Hepatocyte (in vitro differentiated cells): ENCODE measurements at regions not wholly inside any gene's neighbourhood (a gene's known extent, or its start where the extent isn't known, plus 50 kb on each side); places are given as distances from the start of the nearest gene placed in this dataset.

Experiments used
- DNase-seq: peaks from one replicate; pipeline ENCODE4 v3.0.0-alpha.2; 2016; ENCODE audit warnings: low spot score
- H2AFZ ChIP-seq: fragments of 200-600 bp; sonication (generic); 2 replicates; pipeline ENCODE4 v1.6.0; 2016; ENCODE audit warnings: antibody characterized with exemption, mild to moderate bottlenecking
- H3K27ac ChIP-seq: fragments of 200-600 bp; sonication (generic); 2 replicates; pipeline ENCODE4 v1.5.1; 2016; ENCODE audit warnings: mild to moderate bottlenecking
- H3K27me3 ChIP-seq: fragments of 200-600 bp; sonication (generic); 2 replicates; pipeline ENCODE4 v1.6.1; 2016
- H3K36me3 ChIP-seq: fragments of 200-600 bp; sonication (generic); replicated peaks from 2 replicates; pipeline ENCODE4 v1.5.1; 2016; ENCODE audit warnings: low read depth; ENCODE audit not compliant: insufficient read depth
- H3K4me1 ChIP-seq: fragments of 200-600 bp; sonication (generic); 2 replicates; pipeline ENCODE4 v1.5.1; 2016; ENCODE audit warnings: mild to moderate bottlenecking, moderate library complexity; ENCODE audit not compliant: insufficient read depth
- H3K4me2 ChIP-seq: fragments of 200-600 bp; sonication (generic); 2 replicates; pipeline ENCODE4 v1.6.0; 2016
- H3K4me3 ChIP-seq: fragments of 200-600 bp; sonication (generic); 2 replicates; pipeline ENCODE4 v1.5.1; 2016; ENCODE audit warnings: mild to moderate bottlenecking
- H3K79me2 ChIP-seq: fragments of 200-600 bp; sonication (generic); 2 replicates; pipeline ENCODE4 v1.6.0; 2017; ENCODE audit warnings: mild to moderate bottlenecking
- H3K9me2 ChIP-seq: fragments of 200-600 bp; sonication (generic); replicated peaks from 2 replicates; pipeline ENCODE4 v1.6.0; 2017; ENCODE audit warnings: mild to moderate bottlenecking; ENCODE audit not compliant: insufficient read depth
- H3K9me3 ChIP-seq: fragments of 200-600 bp; sonication (generic); 2 replicates; pipeline ENCODE4 v1.5.1; 2016; ENCODE audit warnings: low read depth, mild to moderate bottlenecking
- H4K20me1 ChIP-seq: fragments of 200-600 bp; sonication (generic); 2 replicates; pipeline ENCODE4 v1.6.0; 2016; ENCODE audit warnings: mild to moderate bottlenecking; ENCODE audit not compliant: insufficient read depth, poor library complexity, severe bottlenecking
- EZH2 ChIP-seq: fragments of 200-600 bp; sonication (generic); IDR thresholded peaks from 2 replicates; pipeline ENCODE4 v1.6.1; 2016; ENCODE audit warnings: antibody characterized with exemption, mild to moderate bottlenecking, borderline replicate concordance
- EZH2phosphoT487 ChIP-seq: fragments of 200-600 bp; sonication (generic); IDR thresholded peaks from one replicate; pipeline ENCODE4 v1.6.1; 2018; ENCODE audit warnings: antibody characterized with exemption, mild to moderate bottlenecking, low read depth, moderate library complexity; ENCODE audit not compliant: unreplicated experiment, severe bottlenecking
- WGBS: methylation state at CpG from one replicate; pipeline ENCODE4 v1.1.6; 2016; ENCODE audit warnings: low lambda C conversion rate; ENCODE audit errors: missing lambda C conversion rate; 5-methylcytosine and 5-hydroxymethylcytosine counted together
- TF ChIP-seq, protein P1 (sequence below): fragments of 200-600 bp; sonication (generic); IDR thresholded peaks from 2 replicates; pipeline ENCODE4 v1.5.1; 2016; ENCODE audit warnings: antibody characterized with exemption, mild to moderate bottlenecking; ENCODE audit not compliant: poor library complexity

DNA sequence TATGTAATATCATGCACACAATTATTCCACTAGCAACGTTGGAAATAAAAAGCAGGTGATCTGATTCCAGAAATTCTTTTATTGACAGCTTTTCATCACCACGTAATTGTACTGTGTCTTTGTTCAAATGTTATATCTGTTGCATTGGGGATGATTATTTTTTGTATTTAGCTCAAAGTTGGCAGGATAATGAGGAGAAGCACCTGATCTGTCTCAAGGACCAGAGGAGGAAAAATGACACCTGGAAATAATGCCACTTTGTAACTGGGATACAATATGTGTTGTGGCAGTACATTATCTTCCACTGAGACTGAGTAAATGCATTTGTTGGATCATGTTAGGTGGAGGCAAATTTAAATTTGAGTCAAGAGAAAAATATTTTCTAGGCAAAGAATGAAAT lies 1298.8 kb upstream of the CDH6 start:
- no peaks in the 10 kb centered on the region for H3K27me3 ChIP-seq
- no peak overlapping the region for H3K4me3 ChIP-seq
- no peaks in the 10 kb centered on the region for H3K79me2 ChIP-seq
- no peak overlapping the region for H3K4me2 ChIP-seq
- TF ChIP-seq, protein P1, sequence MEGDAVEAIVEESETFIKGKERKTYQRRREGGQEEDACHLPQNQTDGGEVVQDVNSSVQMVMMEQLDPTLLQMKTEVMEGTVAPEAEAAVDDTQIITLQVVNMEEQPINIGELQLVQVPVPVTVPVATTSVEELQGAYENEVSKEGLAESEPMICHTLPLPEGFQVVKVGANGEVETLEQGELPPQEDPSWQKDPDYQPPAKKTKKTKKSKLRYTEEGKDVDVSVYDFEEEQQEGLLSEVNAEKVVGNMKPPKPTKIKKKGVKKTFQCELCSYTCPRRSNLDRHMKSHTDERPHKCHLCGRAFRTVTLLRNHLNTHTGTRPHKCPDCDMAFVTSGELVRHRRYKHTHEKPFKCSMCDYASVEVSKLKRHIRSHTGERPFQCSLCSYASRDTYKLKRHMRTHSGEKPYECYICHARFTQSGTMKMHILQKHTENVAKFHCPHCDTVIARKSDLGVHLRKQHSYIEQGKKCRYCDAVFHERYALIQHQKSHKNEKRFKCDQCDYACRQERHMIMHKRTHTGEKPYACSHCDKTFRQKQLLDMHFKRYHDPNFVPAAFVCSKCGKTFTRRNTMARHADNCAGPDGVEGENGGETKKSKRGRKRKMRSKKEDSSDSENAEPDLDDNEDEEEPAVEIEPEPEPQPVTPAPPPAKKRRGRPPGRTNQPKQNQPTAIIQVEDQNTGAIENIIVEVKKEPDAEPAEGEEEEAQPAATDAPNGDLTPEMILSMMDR: no peak
- TF ChIP-seq EZH2phosphoT487: no peak
- TF ChIP-seq EZH2: no peak
- no peak for DNase-seq
- WGBS: 79% methylated on average over 2 of the region's 2 CpGs
- no peaks in the 10 kb centered on the region for H4K20me1 ChIP-seq
- no peaks in the 10 kb centered on the region for H3K36me3 ChIP-seq
- no peaks in the 10 kb centered on the region for H3K4me1 ChIP-seq
- H3K9me2 ChIP-seq: no peaks in the 10 kb centered on the region
- no peak overlapping the region for H3K27ac ChIP-seq
- H3K9me3 ChIP-seq: no peaks in the 10 kb centered on the region
- H2AFZ ChIP-seq: no peak overlapping the region

DNA sequence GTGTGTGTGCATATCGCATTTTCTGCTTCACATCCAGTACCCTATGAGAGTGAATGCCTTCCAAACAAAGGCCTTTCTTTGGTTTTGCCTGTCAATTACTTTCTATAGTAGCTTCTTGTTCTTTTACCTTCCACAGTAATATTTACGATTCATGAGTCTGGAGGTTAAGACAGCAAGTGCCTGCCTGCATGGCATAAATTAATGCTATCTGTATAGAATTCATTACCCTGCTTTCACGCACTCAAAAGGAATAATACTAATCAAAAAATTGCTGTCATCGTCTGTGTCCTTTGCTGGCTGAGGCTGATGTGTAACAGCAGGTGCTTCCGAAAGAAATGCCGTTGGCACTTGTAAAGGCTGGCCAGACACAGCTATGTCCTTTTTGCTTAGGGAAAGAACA lies 1304.4 kb upstream of the CDH6 start:
- Histone ChIP-seq H3K79me2 (no peaks in the 10 kb centered on the region), H3K27ac (no peak overlapping the region), H3K27me3 (no peaks in the 10 kb centered on the region), H3K9me3 (no peaks in the 10 kb centered on the region), H3K36me3 (no peaks in the 10 kb centered on the region), H3K4me1 (no peaks in the 10 kb centered on the region), H3K4me3 (no peak overlapping the region), H3K4me2 (no peak overlapping the region), H4K20me1 (no peaks in the 10 kb centered on the region), H3K9me2 (no peaks in the 10 kb centered on the region), H2AFZ (no peak overlapping the region)
- 90% methylated on average over 6 of the region's 6 CpGs for WGBS
- no peak for DNase-seq
- TF ChIP-seq EZH2phosphoT487: no peak
- TF ChIP-seq, protein P1: no peak
- TF ChIP-seq EZH2: no peak

DNA sequence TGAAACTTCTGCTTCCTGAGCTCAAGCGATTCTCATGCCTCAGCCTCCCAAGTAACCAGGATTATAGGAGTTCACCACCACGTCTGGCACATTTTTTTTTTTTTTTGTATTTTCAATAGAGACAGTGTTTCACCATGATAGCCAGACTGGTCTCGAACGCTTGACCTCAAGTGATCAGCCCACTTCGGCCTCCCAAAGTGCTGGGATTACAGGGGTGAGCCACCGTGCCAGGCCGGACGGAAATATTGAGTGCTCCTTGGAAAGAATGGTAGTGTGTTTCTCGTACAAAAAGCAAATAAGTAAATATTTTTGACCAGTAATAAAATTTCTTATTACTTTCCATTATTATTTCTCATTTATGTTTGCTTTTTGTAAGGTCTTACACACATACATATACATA lies 1307.9 kb upstream of the CDH6 start:
- Histone ChIP-seq H3K9me3 (no peaks in the 10 kb centered on the region), H3K4me2 (no peak overlapping the region), H3K27ac (no peak overlapping the region), H3K9me2 (no peaks in the 10 kb centered on the region), H3K4me3 (no peak overlapping the region), H3K36me3 (no peaks in the 10 kb centered on the region), H2AFZ (no peak overlapping the region), H3K79me2 (no peaks in the 10 kb centered on the region), H4K20me1 (no peaks in the 10 kb centered on the region), H3K27me3 (no peaks in the 10 kb centered on the region), H3K4me1 (no peaks in the 10 kb centered on the region)
- 95% methylated on average over 9 of the region's 9 CpGs for WGBS
- TF ChIP-seq, protein P1: no peak
- TF ChIP-seq EZH2 (no peak), EZH2phosphoT487 (no peak)
- DNase-seq: no peak

DNA sequence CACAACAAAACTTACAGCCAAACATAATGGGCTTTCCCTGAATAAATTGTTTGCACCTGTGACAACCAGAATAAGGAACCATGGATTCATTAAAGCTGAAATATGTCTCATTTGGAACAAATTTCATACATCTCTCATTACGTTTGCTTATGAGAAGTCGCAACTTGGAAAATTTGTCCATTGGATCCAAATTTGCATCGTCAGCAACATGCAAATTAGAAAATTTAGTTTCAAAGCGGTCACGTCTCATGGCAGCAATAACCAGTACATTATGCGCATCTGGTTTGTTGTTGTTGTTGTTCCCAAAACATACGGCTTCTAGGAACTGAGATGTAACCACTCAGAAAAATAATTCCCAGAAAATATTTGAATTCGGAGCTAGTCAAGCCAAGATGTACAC lies 1311.5 kb upstream of the CDH6 start:
- Histone ChIP-seq H3K4me2 (no peak overlapping the region), H4K20me1 (no peaks in the 10 kb centered on the region), H3K79me2 (no peaks in the 10 kb centered on the region), H3K9me3 (no peaks in the 10 kb centered on the region), H3K27ac (no peak overlapping the region), H3K9me2 (no peaks in the 10 kb centered on the region), H3K27me3 (no peaks in the 10 kb centered on the region), H2AFZ (no peak overlapping the region), H3K4me1 (no peaks in the 10 kb centered on the region), H3K36me3 (no peaks in the 10 kb centered on the region), H3K4me3 (no peak overlapping the region)
- DNase-seq: no peak
- TF ChIP-seq EZH2phosphoT487 (no peak), EZH2 (no peak)
- TF ChIP-seq, protein P1: no peak
- 82% methylated on average over 8 of the region's 8 CpGs for WGBS
